GM12878 (cell line): ENCODE measurements at regions not wholly inside any gene's neighbourhood (a gene's known extent, or its start where the extent isn't known, plus 50 kb on each side); places are given as distances from the start of the nearest gene placed in this dataset.

ENCODE experiments used
- ATAC-seq: fragments of 200-7000 bp; cut with Tn5 transposase; 3 replicates; pipeline ENCODE4 v1.9.1; 2020; ENCODE audit warnings: mild to moderate bottlenecking, moderate library complexity
- BruUV-seq: library from RNA; stranded (reverse); fragments of 400-500 nt; replicated peaks from 2 replicates; lab custom pipeline; 2021; lab: Mats Ljungman, UMichigan
- CTCF ChIA-PET: fragments of 300-600 bp; sonication (Branson Sonifier 250); formaldehyde crosslinking; extraction: SDS; loops from one replicate; lab custom pipeline; 2021; ENCODE audit warnings: inconsistent platforms; lab: Yijun Ruan, JAX
- POLR2A ChIA-PET: fragments of 350-600 bp; formaldehyde crosslinking; extraction: SDS; loops from one replicate; lab custom pipeline; 2021; ENCODE audit warnings: inconsistent platforms; lab: Charles Lee
- RAD21 ChIA-PET: fragments of 300-600 bp; sonication (Branson Sonifier 250); formaldehyde crosslinking; loops from one replicate; lab custom pipeline; 2023; ENCODE audit warnings: antibody characterized with exemption; ENCODE audit not compliant: unreplicated experiment; lab: Charles Lee
- SMC1A ChIA-PET: fragments of 300-600 bp; sonication (Branson Sonifier 250); formaldehyde crosslinking; loops from one replicate; lab custom pipeline; 2023; ENCODE audit not compliant: unreplicated experiment, uncharacterized antibody; lab: Charles Lee
- DNase-seq: peaks from one replicate; pipeline ENCODE4 v3.0.0-alpha.2; 2011; ENCODE audit warnings: low read depth, low spot score
- FAIRE-seq: peaks from 3 replicates; lab custom pipeline; 2011; peaks lifted over from hg19 to GRCh38; lab: Jason Lieb, UNC
- H2AFZ ChIP-seq: 2 replicates; pipeline ENCODE4 v1.6.0; 2011; ENCODE audit warnings: low read depth, low read length, control low read depth; ENCODE audit not compliant: control insufficient read depth
- H3K27ac ChIP-seq: 2 replicates; pipeline ENCODE4 v1.5.1; 2011; ENCODE audit warnings: control low read depth; ENCODE audit not compliant: control insufficient read depth, insufficient read depth
- H3K27me3 ChIP-seq, 2 experiments: replicated peaks in 1 of 2; 2 replicates each; pipeline versions ENCODE4 v1.6.0 to v1.6.1; 2011; ENCODE audit warnings: low read length in 1 of 2; ENCODE audit not compliant: control insufficient read depth in 2 of 2, insufficient read depth in 2 of 2
- H3K36me3 ChIP-seq, 2 experiments: 2 replicates each; pipeline ENCODE4 v1.5.1; 2011; ENCODE audit warnings: low read length in 1 of 2; ENCODE audit not compliant: control insufficient read depth in 2 of 2, insufficient read depth in 2 of 2
- H3K4me1 ChIP-seq: 2 replicates; pipeline ENCODE4 v1.6.1; 2011; ENCODE audit warnings: mild to moderate bottlenecking, low read length, moderate library complexity, mixed read lengths; ENCODE audit not compliant: control insufficient read depth, insufficient read depth
- H3K4me2 ChIP-seq: 2 replicates; pipeline ENCODE4 v1.6.0; 2011; ENCODE audit warnings: control low read depth; ENCODE audit not compliant: control insufficient read depth, insufficient read depth
- H3K4me3 ChIP-seq: fragments of 200-600 bp; sonication (generic); 2 replicates; pipeline ENCODE4 v1.5.1; 2016
- H3K79me2 ChIP-seq: 2 replicates; pipeline ENCODE4 v1.6.0; 2011; ENCODE audit warnings: low read length; ENCODE audit not compliant: control insufficient read depth, insufficient read depth
- H3K9ac ChIP-seq: 2 replicates; pipeline ENCODE4 v1.8.0; 2011; ENCODE audit warnings: low read length, control low read depth, mixed read lengths; ENCODE audit not compliant: control insufficient read depth, insufficient read depth
- H3K9me3 ChIP-seq: replicated peaks from 3 replicates; pipeline ENCODE4 v1.5.1; 2011; ENCODE audit warnings: mild to moderate bottlenecking, low read length; ENCODE audit not compliant: control insufficient read depth, insufficient read depth
- H4K20me1 ChIP-seq: 2 replicates; pipeline ENCODE4 v1.6.0; 2011; ENCODE audit not compliant: control insufficient read depth, insufficient read depth
- CREB1 ChIP-seq: IDR thresholded peaks from 2 replicates; pipeline ENCODE4 v1.6.1; 2012; ENCODE audit warnings: low read depth, mild to moderate bottlenecking, inconsistent platforms
- ESRRA ChIP-seq: IDR thresholded peaks from 2 replicates; pipeline ENCODE4 v1.6.1; 2012; ENCODE audit warnings: mild to moderate bottlenecking, low read length, improper control_type of control experiment
- KLF5 ChIP-seq: fragments of 450-650 bp; IDR thresholded peaks from 2 replicates; pipeline ENCODE4 v1.6.1; 2014; ENCODE audit warnings: mild to moderate bottlenecking; ENCODE audit not compliant: partially characterized antibody
- PAX5 ChIP-seq: IDR thresholded peaks from 2 replicates; pipeline ENCODE4 v1.6.1; 2011; ENCODE audit warnings: low read depth, low read length, borderline replicate concordance
- POLR2A ChIP-seq: IDR thresholded peaks from 2 replicates; pipeline ENCODE4 v1.6.1; 2011; ENCODE audit warnings: low read depth, mild to moderate bottlenecking, low read length
- RFX5 ChIP-seq: IDR thresholded peaks from 2 replicates; pipeline ENCODE4 v1.6.1; 2011; ENCODE audit warnings: low read depth, low read length, improper control_type of control experiment
- SIN3A ChIP-seq: IDR thresholded peaks from 2 replicates; pipeline ENCODE4 v1.6.1; 2012; ENCODE audit warnings: low read depth, low read length, improper control_type of control experiment
- SMAD5 ChIP-seq: IDR thresholded peaks from 2 replicates; pipeline ENCODE4 v1.6.1; 2016; ENCODE audit warnings: antibody characterized with exemption, low read depth
- SPI1 ChIP-seq: IDR thresholded peaks from 2 replicates; pipeline ENCODE4 v1.6.1; 2011; ENCODE audit warnings: low read depth, mild to moderate bottlenecking, low read length, moderate library complexity, borderline replicate concordance; ENCODE audit not compliant: insufficient read depth
- TCF12 ChIP-seq: IDR thresholded peaks from 2 replicates; pipeline ENCODE4 v1.6.1; 2011; ENCODE audit warnings: low read depth, mild to moderate bottlenecking, low read length
- ZNF24 ChIP-seq: fragments of 450-650 bp; IDR thresholded peaks from 2 replicates; pipeline ENCODE4 v1.6.1; 2017; ENCODE audit warnings: antibody characterized with exemption, mild to moderate bottlenecking
- ZNF622 ChIP-seq: fragments of 450-650 bp; IDR thresholded peaks from 2 replicates; pipeline ENCODE4 v1.6.1; 2017; ENCODE audit warnings: mild to moderate bottlenecking, inconsistent platforms
- WGBS: methylation state at CpG from one replicate; pipeline ENCODE4 v1.1.6; 2016; ENCODE audit warnings: low lambda C conversion rate; ENCODE audit not compliant: insufficient replicate concordance, insufficient coverage; ENCODE audit errors: missing lambda C conversion rate; 5-methylcytosine and 5-hydroxymethylcytosine counted together
- in situ Hi-C: fragments of 300-500 bp; cut with MboI; formaldehyde crosslinking; loops from 9 replicates; pipeline ENCODE4 v1.14.3; 2018; ENCODE audit warnings: mixed read lengths
- intact Hi-C: fragments of 100-400 bp; cut with micrococcal nuclease; formaldehyde crosslinking; loops from one replicate; pipeline ENCODE4 v1.14.2; 2022; ENCODE audit not compliant: unreplicated experiment
- TF ChIP-seq, protein P1 (sequence below): fragments of 450-650 bp; IDR thresholded peaks from 2 replicates; pipeline ENCODE4 v1.6.1; 2016; ENCODE audit warnings: mild to moderate bottlenecking
- TF ChIP-seq, protein P2 (sequence below): fragments of 450-650 bp; IDR thresholded peaks from 2 replicates; pipeline ENCODE4 v1.6.1; 2017; ENCODE audit warnings: mild to moderate bottlenecking, low read depth, inconsistent platforms; ENCODE audit not compliant: poor library complexity, severe bottlenecking

DNA sequence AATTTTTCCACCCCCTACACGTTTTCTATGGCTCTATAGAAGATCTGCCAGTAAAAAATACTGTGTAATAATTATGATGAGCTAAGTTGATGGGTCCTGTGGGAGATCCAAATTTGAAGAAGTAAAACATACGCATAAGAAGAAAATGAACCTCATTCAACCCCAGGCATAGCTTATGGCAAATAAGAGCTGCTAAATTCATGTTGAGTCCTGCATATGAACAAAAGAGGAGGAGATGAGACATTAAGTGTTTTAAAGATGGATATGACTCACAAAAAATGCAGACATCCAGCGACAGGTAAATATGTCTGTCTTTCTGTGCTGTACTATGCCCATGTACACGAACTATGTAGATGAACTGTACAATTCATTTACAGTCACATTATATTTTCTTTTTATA lies 101.9 kb downstream of the LIG4 start:
- Histone ChIP-seq H3K4me1 (no peaks in the 10 kb centered on the region), H3K36me3 (no peaks in the 10 kb centered on the region), H3K9ac (no peak overlapping the region), H4K20me1 (no peaks in the 10 kb centered on the region), H3K79me2 (no peaks in the 10 kb centered on the region), H2AFZ (no peak overlapping the region), H3K27ac (no peak overlapping the region), H3K4me2 (no peak overlapping the region), H3K4me3 (no peak overlapping the region), H3K27me3 (no peaks in the 10 kb centered on the region), H3K9me3 (no peaks in the 10 kb centered on the region)
- in situ Hi-C loops: no loop called here
- TF ChIP-seq SIN3A (no peak), SMAD5 (no peak), RFX5 (no peak), TCF12 (no peak), ESRRA (no peak), POLR2A (no peak), ZNF622 (no peak), SPI1 (no peak), KLF5 (no peak), ZNF24 (no peak), CREB1 (no peak), PAX5 (no peak)
- TF ChIP-seq, protein P1, sequence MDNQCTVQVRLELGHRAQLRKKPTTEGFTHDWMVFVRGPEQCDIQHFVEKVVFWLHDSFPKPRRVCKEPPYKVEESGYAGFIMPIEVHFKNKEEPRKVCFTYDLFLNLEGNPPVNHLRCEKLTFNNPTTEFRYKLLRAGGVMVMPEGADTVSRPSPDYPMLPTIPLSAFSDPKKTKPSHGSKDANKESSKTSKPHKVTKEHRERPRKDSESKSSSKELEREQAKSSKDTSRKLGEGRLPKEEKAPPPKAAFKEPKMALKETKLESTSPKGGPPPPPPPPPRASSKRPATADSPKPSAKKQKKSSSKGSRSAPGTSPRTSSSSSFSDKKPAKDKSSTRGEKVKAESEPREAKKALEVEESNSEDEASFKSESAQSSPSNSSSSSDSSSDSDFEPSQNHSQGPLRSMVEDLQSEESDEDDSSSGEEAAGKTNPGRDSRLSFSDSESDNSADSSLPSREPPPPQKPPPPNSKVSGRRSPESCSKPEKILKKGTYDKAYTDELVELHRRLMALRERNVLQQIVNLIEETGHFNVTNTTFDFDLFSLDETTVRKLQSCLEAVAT: no peak
- TF ChIP-seq, protein P2, sequence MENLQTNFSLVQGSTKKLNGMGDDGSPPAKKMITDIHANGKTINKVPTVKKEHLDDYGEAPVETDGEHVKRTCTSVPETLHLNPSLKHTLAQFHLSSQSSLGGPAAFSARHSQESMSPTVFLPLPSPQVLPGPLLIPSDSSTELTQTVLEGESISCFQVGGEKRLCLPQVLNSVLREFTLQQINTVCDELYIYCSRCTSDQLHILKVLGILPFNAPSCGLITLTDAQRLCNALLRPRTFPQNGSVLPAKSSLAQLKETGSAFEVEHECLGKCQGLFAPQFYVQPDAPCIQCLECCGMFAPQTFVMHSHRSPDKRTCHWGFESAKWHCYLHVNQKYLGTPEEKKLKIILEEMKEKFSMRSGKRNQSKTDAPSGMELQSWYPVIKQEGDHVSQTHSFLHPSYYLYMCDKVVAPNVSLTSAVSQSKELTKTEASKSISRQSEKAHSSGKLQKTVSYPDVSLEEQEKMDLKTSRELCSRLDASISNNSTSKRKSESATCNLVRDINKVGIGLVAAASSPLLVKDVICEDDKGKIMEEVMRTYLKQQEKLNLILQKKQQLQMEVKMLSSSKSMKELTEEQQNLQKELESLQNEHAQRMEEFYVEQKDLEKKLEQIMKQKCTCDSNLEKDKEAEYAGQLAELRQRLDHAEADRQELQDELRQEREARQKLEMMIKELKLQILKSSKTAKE: no peak
- no peak for FAIRE-seq
- WGBS: 33% methylated on average over 4 of the region's 4 CpGs
- CTCF ChIA-PET: no interaction called here
- ATAC-seq: no peak
- POLR2A ChIA-PET: no interaction called here
- BruUV-seq: no TSS peak
- SMC1A ChIA-PET: no interaction called here
- DNase-seq: no peak
- RAD21 ChIA-PET: no interaction called here
- intact Hi-C loops: no loop called here
